ENCODE measurements at regions not wholly inside any gene's neighbourhood (a gene's known extent, or its start where the extent isn't known, plus 50 kb on each side); places are given as distances from the start of the nearest gene placed in this dataset.
"Not testable (repeated sequence)": the region's sequence is repeated elsewhere in the genome, so short reads cannot be mapped to it uniquely, and the experiment has no call there.

- DNase-seq (ENCODE audit: low read depth): no peak
Observed at GRCh38 chr18:78878335-78878734, 101.3 kb upstream of the SALL3 start.

- DNase-seq (ENCODE audit: low read depth): not testable (repeated sequence)
Observed at GRCh38 chr18:78879072-78879883, 100.3 kb upstream of the SALL3 start.

- no peak for DNase-seq (ENCODE audit: low read depth)
Observed at GRCh38 chr18:78882585-78882984, 97.0 kb upstream of the SALL3 start.

- no peak for DNase-seq (ENCODE audit: low read depth)
Observed at GRCh38 chr18:78883501-78883900, 96.1 kb upstream of the SALL3 start.

- DNase-seq (ENCODE audit: low read depth): no peak
Observed at GRCh38 chr18:78884502-78884901, 95.1 kb upstream of the SALL3 start.

GRCh38 chr18:78889250-78889649 is 90.4 kb upstream of the SALL3 start:
- DNase-seq (ENCODE audit: low read depth): no peak

- no peak for DNase-seq (ENCODE audit: low read depth)
Observed at GRCh38 chr18:78890388-78890787, 89.2 kb upstream of the SALL3 start.

DNA sequence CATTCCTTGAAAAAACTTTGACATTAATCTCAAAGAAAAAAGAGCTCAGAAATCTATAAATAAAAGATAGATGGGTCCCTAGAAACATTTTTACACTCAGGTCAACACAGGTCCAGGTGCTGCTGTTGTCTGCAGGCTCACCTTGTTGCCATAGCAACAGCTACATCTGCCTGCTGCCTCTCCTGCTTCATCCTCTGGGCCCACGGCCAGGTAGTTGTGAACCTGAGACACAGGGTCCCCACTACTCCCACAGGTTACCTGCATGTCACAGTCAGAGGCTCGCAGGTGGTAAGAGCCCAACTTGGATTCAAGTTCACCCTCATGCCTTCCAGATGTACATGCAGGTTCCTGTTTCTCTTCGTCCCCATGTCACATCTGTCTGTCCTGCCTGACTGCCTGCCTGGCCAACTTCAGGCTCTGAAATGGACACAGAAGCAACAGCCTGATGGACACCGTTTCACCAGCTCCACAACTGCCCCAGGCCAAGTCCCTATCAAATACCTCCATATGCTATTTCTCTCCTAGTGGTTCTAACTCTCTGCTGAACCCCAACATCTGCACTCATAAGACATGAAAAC is 88.3 kb upstream of the SALL3 start:
- no peak for DNase-seq (ENCODE audit: low read depth)

- DNase-seq (ENCODE audit: low read depth): no peak
Observed at GRCh38 chr18:78892177-78892576, 87.4 kb upstream of the SALL3 start.

- no peak for DNase-seq (ENCODE audit: low read depth)
Observed at GRCh38 chr18:78892721-78893120, 86.9 kb upstream of the SALL3 start.

- DNase-seq (ENCODE audit: low read depth): no peak
Observed at GRCh38 chr18:78893281-78894032, 86.2 kb upstream of the SALL3 start.

GRCh38 chr18:78894033-78894305 is 85.6 kb upstream of the SALL3 start:
- no peak for DNase-seq (ENCODE audit: low read depth)

DNA sequence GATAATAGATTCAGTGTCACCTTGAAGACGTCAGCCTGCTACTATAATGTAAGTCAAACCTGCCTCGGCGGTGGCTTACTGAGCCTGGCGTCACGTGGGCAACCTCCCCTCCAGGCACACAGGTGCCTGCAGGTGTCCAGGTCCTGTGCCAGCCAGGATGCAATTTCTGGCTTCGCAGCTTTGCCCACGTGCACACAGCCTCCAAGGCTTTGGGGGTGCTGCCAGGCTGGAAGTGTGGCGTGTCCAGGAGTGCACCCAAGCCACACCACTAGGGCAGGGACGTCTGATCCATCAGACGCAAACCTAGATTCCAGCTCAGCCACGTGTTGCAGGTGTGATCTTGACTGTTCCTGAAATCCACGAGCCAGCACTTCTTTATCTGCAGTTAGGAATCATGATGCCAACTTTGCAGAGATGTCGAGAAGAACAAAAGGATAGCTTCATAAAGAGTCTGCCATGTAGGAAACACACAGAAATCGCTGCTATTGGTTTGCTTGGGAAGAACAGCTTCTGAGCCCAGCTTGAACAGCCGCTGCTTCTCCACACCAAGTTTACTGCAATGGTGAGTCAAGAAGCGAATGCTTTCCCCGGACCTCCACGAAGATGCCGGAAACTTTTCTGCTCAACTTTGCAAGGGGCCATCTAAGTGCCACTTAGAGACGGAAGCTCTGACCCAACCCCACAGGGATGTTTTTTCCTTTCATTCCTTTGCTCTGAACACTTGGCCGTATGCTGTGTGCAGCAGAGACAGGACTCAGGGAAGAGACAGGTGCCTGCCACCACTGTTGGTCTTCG is 84.2 kb upstream of the SALL3 start:
- DNase-seq (ENCODE audit: low read depth): no peak

- no peak for DNase-seq (ENCODE audit: low read depth)
Observed at GRCh38 chr18:78896111-78896905, 83.3 kb upstream of the SALL3 start.

DNA sequence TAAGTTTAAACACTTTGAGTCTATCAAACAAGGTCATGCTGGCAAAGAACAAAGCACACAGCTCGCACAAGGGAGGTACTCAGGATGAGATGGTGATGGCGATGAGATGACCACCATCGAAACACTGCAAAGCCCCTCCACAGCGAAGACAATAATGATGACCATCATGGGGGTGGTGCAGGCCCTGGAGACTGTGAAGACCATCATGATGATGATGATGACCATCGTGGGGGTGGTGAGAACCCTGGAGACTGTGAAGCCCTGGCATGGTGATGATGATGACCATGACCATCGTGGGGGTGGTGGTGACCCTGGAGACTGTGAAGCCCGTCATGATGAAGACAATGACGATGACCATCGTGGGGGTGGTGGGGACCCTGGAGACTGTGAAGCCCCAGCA is 81.6 kb upstream of the SALL3 start:
- no peak for DNase-seq (ENCODE audit: low read depth)

DNA sequence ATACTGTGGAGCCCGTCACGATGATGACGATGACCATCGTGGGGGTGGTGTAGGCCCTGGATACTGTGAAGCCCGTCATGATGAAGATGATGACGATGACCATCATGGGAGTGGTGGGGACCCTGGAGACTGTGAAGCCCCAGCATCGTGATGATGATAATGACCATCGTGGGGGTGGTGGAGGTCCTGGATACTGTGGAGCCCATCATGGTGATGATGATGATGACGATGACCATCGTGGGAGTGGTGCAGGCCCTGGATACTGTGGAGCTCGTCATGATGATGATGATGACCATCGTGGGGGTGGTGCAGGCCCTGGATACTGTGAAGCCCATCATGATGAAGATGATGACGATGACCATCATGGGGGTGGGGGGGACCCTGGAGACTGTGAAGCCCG is 81.0 kb upstream of the SALL3 start:
- DNase-seq (ENCODE audit: low read depth): no peak

DNA sequence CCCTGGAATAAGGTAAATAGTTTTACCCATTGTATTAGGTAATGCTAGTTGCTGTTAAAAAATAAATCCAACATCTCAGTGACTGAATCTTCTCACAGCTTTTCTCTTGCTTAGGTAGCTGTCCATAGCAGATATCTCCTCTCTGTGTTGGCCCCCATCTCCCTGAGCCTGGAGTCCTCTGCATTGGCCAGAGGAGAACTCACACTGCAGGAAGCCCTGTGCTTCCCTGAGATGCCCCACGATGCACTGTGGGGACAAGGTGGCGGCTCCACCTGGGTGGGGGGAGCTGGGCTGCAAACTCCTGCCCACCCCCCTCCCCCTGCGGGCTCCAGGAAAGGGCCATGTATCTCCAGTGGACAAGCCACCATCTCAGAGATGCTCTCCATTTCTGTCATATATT is 80.4 kb upstream of the SALL3 start:
- DNase-seq (ENCODE audit: low read depth): no peak

DNA sequence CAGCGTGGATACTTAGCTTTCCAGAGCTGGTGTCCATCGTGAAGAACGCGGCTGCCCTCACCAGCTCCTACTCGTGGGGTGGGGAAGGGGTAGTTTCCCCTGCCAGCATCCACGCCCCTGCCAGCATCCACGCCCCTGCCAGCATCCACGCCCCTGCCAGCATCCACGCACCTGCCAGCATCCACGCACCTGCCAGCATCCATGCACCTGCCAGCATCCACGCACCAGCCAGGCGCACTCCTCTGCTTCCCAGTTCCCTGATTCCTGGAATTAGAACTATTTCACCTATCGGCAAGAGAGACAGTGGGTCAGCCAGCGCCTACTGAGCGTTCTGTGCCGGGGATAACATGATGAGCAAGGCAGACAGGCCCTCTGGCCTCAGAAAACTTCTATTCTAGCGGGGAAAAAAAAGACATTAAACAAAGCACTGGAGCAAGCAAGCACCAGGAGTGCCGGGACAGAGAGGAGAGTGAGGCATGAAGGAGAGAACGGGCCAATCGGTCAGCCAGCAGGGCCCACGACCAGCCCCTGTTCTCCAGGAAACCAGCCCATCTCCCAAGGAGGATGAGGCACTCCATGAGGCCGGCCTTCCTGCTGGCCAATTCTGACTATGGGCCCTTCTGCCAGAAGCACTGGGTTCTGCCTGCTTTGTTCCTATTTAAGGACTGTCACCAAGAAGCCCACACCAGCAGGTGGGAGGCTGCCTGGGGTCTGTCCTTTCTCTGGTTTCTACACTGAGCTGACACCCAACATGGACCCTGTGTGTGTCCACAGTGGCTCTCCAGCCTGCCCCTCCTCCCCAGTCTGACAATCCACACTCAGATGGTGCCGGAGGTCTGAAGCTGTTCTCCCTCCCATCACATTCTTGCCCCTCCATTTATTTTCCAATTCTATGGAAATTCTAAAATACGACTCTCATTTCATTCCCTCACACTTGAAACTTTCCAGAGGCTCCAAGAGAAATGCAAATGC is 78.4 kb upstream of the SALL3 start:
- no peak for DNase-seq (ENCODE audit: low read depth)

DNA sequence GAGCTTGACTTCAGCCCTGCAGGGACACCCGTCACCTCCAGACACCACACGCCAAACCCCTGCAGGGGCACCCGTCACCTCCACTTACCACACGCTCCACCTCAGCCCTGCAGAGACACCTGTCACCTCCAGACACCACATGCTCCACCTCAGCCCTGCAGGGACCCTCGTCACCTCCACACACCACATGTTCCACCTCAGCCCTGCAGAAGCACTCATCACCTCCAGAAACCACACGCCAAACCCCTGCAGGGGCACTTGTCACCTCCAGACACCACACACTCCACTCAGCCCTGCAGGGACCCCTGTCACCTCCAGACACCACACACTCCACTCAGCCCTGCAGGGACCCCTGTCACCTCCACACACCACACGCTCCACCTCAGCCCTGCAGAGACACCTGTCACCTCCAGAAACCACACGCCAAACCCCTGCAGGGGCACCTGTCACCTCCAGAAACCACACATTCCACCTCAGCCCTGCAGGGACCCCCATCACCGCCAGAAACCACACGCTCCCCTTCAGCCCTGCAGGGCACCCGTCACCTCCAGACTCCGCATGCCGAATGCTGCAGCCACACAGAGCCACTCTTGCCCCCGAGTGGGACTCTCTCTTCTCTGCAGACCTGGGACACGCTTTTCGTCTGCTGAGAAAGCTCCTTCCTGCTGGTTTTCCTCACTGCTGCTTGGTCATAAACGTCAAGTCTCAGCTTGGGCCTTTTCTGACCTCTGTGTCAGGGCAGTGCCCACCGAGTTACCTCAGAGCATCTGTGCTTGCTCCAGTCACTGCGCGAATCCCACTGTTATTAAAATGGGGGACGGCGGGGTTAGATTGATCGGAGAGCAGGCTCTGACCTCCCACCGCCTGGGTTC is 77.5 kb upstream of the SALL3 start:
- DNase-seq (ENCODE audit: low read depth): no peak
